ENCODE measurements at regions not wholly inside any gene's neighbourhood (a gene's known extent, or its start where the extent isn't known, plus 50 kb on each side); places are given as distances from the start of the nearest gene placed in this dataset.

DNA sequence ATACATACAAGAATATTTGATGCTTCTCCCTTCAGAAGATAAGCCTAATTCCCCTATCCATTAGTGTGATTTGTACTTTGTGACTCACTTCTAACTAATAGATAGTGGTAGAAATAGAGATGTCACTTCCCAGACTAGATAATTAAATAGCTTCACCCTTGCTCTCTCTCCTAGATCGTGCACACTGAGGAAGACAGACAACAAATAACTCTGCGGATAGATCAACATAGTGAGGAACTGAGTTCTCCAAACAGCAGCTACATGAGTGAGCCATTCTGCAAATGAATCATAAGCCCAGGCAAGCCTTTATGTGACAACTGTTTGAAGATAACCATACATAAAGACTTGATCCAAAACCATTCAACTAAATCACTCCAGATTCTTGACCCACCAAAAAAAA is 1083.4 kb upstream of the C9orf72 start:
- TF ChIP-seq, protein P1, sequence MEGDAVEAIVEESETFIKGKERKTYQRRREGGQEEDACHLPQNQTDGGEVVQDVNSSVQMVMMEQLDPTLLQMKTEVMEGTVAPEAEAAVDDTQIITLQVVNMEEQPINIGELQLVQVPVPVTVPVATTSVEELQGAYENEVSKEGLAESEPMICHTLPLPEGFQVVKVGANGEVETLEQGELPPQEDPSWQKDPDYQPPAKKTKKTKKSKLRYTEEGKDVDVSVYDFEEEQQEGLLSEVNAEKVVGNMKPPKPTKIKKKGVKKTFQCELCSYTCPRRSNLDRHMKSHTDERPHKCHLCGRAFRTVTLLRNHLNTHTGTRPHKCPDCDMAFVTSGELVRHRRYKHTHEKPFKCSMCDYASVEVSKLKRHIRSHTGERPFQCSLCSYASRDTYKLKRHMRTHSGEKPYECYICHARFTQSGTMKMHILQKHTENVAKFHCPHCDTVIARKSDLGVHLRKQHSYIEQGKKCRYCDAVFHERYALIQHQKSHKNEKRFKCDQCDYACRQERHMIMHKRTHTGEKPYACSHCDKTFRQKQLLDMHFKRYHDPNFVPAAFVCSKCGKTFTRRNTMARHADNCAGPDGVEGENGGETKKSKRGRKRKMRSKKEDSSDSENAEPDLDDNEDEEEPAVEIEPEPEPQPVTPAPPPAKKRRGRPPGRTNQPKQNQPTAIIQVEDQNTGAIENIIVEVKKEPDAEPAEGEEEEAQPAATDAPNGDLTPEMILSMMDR (IDR thresholded peaks at IDR 0.05), result no peak
- TF ChIP-seq POLR2A (IDR thresholded peaks at IDR 0.05) (no peak), EP300 (IDR thresholded peaks at IDR 0.05) (no peak), POLR2AphosphoS5 (IDR thresholded peaks at IDR 0.05) (no peak)

All from sigmoid colon (tissue), 4 donors.